Activated T-cell treated with anti-CD3 and anti-CD28 coated beads, Interleukin-2, amount 50 U/mL, for 48 hours (primary cell): ENCODE measurements at regions not wholly inside any gene's neighbourhood (a gene's known extent, or its start where the extent isn't known, plus 50 kb on each side); places are given as distances from the start of the nearest gene placed in this dataset.

Source experiments
- DNase-seq, 2 experiments: peaks; one replicate each; pipeline ENCODE4 v3.0.0-alpha.2; 2020

DNA sequence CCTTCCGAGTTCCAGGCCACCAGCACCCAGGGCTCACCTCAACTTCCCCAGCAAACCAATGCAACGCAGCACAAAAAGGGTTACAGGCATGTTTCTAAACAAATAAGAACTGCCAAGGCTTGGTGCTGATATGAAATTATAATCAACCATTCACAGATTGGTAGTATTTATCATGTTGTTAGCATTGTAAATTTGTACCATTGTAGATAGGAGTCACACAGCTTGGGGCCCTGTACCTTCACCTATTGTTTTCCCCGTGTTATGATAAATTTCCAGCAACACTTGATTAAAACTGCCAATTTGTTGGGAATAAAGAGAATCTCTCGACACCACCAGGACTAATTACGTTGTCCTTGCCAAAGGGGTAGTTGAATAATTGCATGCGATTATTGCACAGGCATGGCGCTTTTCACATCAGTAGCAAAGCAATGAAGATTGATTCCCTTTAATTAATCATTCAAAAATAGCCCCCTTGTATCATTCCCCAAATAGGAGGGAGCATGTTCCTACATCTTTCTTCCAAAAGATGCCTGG lies 454.1 kb downstream of the ZNF608 start:
- no peak for DNase-seq

DNA sequence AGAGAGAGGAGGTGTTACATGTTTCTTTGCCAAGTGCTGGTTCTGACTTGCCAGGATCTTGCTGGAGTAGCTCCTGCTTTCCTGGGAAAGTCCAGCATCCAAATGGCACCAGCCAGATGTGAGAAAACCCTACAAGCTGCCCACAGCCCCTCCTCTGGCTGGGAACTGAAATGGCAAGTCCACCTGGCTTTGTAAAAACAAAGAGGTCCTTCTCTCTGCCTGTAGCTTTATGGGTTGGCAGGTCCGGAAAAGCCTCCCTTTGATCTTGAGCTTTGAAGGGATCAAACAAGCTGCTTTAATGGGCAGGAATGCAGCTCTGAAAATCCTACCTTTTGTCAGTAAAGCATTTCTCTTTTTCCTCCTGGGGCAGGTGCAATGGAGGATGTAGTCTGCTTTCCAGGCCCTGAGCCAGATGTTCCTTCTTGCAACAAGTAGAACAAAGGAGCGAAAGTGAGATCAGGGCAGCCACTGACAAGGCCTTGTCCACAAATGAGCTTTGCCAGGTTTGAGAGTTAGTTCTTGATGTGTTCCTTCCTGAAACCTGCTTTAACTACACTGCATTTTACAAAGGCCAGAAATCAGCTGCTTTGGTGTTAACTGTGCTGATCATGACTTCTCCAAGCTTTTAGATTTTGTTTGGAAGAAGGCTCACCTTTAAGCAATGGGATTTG lies 456.7 kb downstream of the ZNF608 start:
- DNase-seq, result no peak

- DNase-seq, result no peak
These were observed 457.3 kb downstream of the ZNF608 start for GRCh38 chr5:124289130-124289529.

GRCh38 chr5:124287813-124288212 lies 458.6 kb downstream of the ZNF608 start:
- no peak for DNase-seq

- no peak for DNase-seq
These were observed 460.7 kb downstream of the ZNF608 start for GRCh38 chr5:124285733-124286132.

- DNase-seq, result no peak
These were observed 461.4 kb downstream of the ZNF608 start for GRCh38 chr5:124285071-124285470.

- DNase-seq, result no peak
These were observed 463.4 kb downstream of the ZNF608 start for GRCh38 chr5:124283031-124283430.

GRCh38 chr5:124280079-124280478 lies 466.4 kb downstream of the ZNF608 start:
- DNase-seq, result no peak

DNA sequence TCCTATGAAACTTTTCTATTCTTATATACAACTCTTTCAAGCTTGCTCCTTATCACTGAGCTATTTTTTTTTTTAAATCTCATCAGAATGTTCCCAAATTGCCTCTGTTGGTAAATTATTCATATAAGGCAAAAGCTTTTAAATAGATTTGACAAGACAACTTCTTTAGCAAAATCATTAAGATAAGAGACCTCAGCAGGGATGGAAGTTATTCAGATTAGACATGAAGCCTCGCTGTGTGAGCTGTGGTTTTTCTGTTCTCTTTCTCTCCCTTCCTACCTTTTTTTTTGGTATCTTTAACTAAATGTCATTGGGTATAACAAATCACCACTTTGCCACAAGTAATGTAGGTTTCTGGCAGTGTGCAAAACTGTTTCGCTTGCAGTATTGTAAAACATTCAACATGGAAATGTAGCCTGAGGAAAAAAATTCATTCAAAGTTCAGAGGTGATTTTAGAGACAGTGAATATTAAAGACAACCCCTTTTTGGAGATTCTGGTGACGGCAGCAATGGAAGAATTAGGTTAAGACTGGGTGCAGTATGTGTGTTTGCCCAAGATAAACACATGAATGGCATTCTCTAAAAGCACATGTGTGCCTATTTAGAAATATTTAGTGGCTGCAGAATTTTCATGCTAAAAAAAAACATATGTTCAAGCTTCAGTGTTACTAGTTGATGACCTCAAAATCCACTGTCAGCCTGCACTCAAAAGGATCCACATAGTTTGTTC lies 467.1 kb downstream of the ZNF608 start:
- no peak for DNase-seq

DNA sequence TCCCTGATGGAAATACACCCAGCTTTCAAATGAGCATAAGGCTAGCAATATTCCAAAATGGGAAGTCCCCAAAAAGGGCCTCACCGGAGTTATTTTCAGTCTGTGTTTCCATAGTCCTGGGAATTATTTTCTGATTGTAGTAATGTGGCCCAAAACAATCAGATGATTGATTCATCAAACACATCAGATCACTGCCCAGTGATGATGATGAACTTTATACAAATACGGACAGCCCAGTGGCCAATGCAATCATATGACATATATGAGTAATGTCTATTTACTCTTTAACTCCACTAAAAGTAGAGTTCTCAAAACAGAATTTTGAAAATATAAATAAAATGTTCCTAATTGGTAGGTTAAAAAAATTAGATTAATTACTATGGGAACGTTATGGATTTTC lies 467.8 kb downstream of the ZNF608 start:
- DNase-seq, result no peak

DNA sequence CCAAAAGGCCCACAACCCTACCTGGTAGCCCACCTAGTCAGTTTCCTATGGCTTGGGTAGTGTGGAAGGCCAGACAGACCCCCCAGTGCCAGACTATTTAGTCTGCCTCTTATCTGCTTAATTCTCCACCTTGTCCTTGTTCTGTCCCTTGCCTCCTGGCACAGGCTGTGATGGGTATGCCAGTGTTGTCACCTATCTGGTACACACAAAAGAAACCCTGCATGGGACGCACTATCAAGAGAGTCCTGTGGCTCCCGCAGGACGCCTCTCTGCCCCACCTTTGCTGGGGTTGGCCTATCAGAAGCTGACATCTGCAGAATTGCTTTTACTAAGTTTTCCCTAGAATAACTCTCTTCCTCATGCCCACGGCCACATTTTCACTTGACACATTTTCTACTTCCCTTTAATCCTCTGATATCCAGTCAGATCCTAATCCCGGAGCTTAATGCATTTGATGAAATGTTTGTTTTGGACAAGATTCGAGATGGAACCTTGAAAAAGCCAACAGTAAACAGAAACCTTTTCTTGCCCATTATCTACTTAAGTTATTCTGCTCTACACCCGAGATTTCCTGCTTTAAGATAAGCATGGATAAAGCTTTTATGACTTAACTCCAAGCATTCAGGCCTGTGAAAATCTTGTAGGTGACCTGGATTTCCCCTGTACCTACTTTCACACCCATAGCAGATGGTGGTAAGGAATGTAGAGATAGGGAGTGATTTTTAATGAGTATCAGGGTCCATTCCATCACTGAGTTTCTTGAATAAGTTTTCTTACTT lies 468.5 kb downstream of the ZNF608 start:
- no peak for DNase-seq

DNA sequence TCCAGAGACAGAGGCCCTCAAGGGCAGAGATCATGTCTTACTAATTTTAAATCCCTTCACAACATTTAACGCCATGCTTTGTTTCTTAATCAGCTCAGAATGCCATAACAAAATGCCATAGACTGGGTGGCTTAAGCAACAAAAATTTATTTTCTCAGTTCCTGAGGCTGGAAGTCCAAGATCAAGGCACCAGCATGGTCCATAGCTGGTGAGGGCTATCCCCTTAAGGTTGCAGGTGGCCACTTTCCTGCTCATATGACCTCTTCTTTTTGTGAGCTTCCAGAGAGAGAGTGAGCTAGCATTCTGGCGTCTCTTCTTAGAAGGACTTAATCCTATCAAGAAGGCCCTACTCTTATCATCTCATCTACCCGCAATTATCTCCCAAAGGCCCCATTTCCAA lies 470.3 kb downstream of the ZNF608 start:
- no peak for DNase-seq

DNA sequence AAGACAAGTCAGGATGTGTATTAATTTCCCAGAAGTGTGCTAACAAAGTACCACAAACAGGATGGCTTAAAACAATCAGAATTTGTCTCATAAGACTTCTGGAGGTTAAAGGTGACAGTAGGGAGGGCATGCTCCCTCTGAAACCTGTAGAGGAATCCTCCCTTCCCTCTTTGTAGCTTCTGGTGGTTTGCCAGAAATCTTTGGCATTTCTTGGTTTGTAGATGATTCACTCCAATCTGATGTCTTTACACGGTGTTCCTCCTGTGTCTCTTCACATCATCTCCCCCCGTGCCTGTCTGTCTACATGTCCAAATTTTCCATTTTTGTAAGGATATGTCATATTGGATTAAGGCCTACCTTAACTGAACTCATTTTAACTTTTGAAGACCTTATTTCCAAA lies 471.5 kb downstream of the ZNF608 start:
- DNase-seq, result no peak

- no peak for DNase-seq
These were observed 481.9 kb downstream of the ZNF608 start for GRCh38 chr5:124264499-124264898.

GRCh38 chr5:124263680-124264491 lies 482.6 kb downstream of the ZNF608 start:
- no peak for DNase-seq

- DNase-seq, result no peak
These were observed 483.4 kb downstream of the ZNF608 start for GRCh38 chr5:124262991-124263571.

- DNase-seq, result no peak
These were observed 484.0 kb downstream of the ZNF608 start for GRCh38 chr5:124262470-124262869.

GRCh38 chr5:124261848-124262247 lies 484.6 kb downstream of the ZNF608 start:
- no peak for DNase-seq

DNA sequence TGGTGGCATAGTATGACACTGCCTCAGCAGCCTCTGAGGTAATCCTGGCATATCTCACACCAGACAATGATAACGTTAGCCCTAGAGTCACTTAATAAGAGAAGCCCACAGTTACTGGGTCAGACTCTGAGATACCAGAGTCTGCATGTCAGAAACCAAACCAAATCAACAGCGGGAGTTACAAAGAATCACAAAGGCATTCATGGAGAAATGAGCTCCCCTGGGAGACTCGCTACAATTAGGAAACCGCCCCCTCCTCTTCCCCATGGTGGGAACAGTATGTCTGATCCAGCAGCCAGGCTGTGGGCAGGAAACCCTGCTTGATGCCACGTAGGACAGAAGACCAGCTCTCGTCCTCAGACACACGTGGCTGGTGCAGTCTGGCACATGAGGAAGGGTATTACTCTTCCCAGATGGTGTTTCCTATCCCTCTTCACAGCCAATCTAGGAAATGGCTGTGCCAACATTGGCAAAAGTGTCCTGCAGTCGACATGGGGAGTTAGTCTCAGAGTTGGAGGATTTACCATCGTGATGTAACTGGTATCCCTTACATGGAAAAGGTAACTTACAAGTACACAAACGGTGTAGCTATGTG lies 485.4 kb downstream of the ZNF608 start:
- DNase-seq, result no peak

DNA sequence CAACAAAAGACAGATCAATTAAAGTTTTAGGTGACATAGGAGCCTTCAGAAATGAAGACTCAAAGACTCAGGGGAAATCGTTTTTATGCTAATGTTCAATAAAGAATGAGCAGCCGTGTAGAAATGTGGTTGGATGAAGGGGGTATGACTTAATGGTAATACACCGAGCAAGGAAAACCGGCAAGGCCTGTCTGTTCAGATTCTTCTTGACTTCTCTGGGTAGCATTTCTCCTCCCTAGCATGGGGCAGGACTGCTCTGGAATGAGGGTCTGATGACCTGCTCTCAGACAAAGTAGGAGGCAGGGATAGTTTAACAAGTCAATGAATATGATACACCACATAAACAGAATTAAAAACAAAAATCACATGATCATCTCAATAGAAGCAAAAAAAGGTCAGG lies 487.4 kb downstream of the ZNF608 start:
- no peak for DNase-seq

GRCh38 chr5:124257048-124257447 lies 489.4 kb downstream of the ZNF608 start:
- DNase-seq, result no peak
